ENCODE measurements at regions not wholly inside any gene's neighbourhood (a gene's known extent, or its start where the extent isn't known, plus 50 kb on each side); places are given as distances from the start of the nearest gene placed in this dataset.
"Not testable (repeated sequence)": the region's sequence is repeated elsewhere in the genome, so short reads cannot be mapped to it uniquely, and the experiment has no call there.

DNA sequence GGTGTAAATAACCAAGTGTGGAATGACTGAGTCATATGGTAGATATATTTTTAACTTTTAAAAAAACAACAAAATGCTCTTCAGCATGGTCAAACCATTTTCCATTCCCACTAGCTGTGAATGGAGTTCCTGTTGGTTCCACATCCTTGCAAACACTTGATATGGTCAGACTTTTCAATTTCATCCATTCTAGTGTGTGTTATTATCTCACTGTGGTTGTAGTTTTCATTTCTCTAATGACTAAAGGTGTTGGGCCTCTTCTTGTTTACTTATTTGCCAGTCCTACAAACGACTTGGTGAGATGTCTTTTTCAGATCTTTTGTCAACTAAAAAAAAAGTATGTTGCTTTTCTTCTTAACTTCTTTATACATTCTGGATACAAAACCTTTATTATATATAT lies 135.9 kb downstream of the BCL2L11 start:
- H3K36me3 Mint-ChIP-seq (ENCODE audit: low read depth); H3K27ac Mint-ChIP-seq; H3K4me1 Mint-ChIP-seq (ENCODE audit: low read depth); H3K4me3 Mint-ChIP-seq; ATAC-seq; CTCF ChIA-PET; DNase-seq; POLR2A ChIA-PET; H3K27me3 Mint-ChIP-seq (ENCODE audit: low read depth): not testable (repeated sequence)
- peaks cover 11% of the 10 kb centered on the region for H3K9me3 Mint-ChIP-seq (ENCODE audit: insufficient read depth)

DNA sequence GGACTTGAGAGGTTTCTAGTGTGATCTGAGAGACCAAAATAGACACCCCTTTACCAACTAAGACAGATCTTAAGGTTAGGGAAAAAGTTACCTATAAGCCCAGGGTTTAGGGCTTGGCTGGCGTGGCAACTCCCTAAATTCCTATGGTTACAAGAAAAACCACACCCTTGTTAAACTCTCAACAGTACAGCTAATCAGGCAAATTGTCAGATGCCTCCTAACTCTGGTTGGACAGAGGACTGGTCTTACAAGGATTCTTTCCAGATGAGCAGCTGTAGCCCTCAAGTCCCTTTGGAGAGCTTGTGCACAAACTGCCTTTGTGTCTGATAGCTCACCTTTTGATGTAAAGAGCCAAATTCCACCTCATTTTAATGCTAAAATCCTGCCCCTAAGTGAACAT lies 136.9 kb downstream of the BCL2L11 start:
- ATAC-seq; POLR2A ChIA-PET; H3K27me3 Mint-ChIP-seq (ENCODE audit: low read depth); CTCF ChIA-PET; H3K9me3 Mint-ChIP-seq (ENCODE audit: insufficient read depth); H3K4me1 Mint-ChIP-seq (ENCODE audit: low read depth); H3K36me3 Mint-ChIP-seq (ENCODE audit: low read depth); H3K27ac Mint-ChIP-seq; DNase-seq; H3K4me3 Mint-ChIP-seq: not testable (repeated sequence)

DNA sequence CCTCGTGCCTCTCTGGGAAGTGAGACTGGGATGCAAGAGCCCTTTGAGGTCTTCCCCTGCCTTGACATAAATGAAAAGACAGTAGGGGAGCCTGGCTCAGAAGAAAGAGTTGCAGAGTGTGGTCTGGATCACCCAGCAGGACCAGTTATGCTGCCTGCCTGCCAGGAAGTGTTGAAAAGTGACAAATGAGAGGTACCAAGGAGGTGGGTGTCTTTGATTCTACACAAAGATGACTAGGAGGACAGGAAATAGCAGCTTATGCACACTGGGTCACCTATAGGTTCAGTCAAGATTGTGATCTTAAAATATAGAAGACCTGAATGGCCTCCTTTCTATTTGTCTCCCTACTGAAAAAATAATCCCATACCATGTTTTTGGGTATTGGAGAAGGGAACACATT lies 137.6 kb downstream of the BCL2L11 start:
- H3K27me3 Mint-ChIP-seq (ENCODE audit: low read depth); H3K4me3 Mint-ChIP-seq; DNase-seq; ATAC-seq; CTCF ChIA-PET; H3K36me3 Mint-ChIP-seq (ENCODE audit: low read depth); POLR2A ChIA-PET; H3K4me1 Mint-ChIP-seq (ENCODE audit: low read depth); H3K27ac Mint-ChIP-seq; H3K9me3 Mint-ChIP-seq (ENCODE audit: insufficient read depth): not testable (repeated sequence)

DNA sequence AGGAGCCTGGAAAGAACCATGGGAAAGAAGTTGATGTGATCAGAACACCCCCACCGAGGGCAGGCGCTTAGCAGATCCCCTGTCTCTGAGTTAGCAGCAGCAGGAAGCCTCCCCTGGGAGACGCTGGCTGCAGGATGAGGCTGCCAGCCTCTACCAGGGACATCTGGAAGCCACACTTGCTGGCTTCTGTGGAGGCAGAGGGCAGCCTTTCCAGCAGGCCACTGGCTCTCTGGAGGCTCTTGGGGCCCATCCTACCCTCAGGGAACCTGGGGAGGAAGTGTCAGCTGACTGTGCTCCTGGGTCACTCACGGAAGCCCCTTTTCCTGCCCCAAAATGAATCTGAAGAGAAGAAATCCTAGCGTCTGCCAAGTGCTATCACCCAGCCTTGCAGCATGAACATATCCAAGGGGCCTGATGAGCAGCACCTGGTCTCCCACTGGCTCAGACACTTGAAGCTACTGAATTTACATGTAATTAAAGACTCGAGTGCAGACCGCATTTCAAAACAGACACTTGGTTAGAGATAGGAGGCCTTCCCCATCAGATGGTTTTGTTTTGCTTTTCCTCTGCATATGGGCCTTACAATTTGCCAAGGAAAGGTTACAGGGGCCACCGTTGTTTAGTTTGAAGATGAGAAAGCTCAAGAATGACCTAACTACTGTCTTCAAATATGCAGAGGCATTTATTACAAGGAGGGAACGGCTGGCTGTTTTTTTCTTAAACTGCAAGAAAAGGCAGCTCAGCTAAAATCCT lies 142.1 kb downstream of the BCL2L11 start:
- H3K4me1 Mint-ChIP-seq (ENCODE audit: low read depth); H3K9me3 Mint-ChIP-seq (ENCODE audit: insufficient read depth); POLR2A ChIA-PET; H3K27me3 Mint-ChIP-seq (ENCODE audit: low read depth); H3K36me3 Mint-ChIP-seq (ENCODE audit: low read depth); H3K4me3 Mint-ChIP-seq; CTCF ChIA-PET; DNase-seq; ATAC-seq; H3K27ac Mint-ChIP-seq: not testable (repeated sequence)

DNA sequence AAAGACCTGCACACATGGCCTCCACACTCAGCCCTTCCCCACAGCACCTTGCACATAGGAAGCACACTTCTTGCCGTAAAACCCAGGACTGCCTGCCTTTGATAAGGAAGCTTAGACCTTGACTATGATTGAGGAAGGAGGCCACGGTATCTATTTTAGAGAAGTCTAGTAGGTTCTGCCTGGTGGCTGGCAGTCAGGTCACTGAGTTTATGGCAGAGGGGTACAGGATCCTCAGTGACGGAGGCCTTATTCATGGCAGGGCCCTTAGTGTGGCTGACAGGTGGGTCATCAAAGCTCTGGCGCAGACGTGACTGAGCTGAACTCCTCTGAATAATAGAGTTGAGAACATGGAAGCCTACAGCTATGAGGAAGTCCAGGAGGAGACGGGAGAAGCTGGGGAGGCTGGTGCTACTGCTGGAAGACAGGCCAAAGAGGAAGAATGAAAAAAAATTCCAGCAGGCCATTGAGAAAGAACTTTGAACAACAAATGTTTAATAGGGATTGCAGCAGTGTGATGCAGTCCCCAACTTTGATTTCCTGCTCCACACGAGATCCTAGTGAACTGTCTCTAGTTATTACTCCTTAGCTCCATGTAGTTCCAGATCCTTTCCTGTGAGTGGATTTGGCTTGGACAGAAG lies 142.8 kb downstream of the BCL2L11 start:
- DNase-seq; H3K4me1 Mint-ChIP-seq (ENCODE audit: low read depth); H3K4me3 Mint-ChIP-seq; H3K9me3 Mint-ChIP-seq (ENCODE audit: insufficient read depth); ATAC-seq; H3K27ac Mint-ChIP-seq; CTCF ChIA-PET; H3K36me3 Mint-ChIP-seq (ENCODE audit: low read depth); H3K27me3 Mint-ChIP-seq (ENCODE audit: low read depth); POLR2A ChIA-PET: not testable (repeated sequence)

DNA sequence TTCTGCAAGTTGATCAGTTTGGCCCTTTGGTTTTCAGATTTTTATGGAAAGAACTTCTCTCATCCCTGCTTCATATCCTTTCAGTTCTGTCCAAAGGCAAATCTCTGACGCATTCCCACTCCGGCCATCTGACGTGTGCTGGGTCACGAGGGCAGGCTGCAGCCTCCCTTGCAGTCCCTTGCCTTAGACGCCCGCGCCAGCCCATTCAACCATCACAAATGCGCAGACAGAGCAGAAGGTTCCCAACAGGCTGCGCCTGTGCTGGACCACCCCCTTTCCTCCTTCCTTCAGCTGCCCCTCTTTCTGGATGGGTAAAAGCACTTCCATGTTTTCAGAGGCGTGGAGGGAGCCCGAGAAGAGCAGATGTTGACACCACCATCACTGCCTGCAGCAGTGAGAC lies 144.2 kb downstream of the BCL2L11 start:
- H3K4me1 Mint-ChIP-seq (ENCODE audit: low read depth); ATAC-seq; H3K27me3 Mint-ChIP-seq (ENCODE audit: low read depth); H3K27ac Mint-ChIP-seq; CTCF ChIA-PET; H3K4me3 Mint-ChIP-seq; H3K9me3 Mint-ChIP-seq (ENCODE audit: insufficient read depth); H3K36me3 Mint-ChIP-seq (ENCODE audit: low read depth); POLR2A ChIA-PET; DNase-seq: not testable (repeated sequence)

DNA sequence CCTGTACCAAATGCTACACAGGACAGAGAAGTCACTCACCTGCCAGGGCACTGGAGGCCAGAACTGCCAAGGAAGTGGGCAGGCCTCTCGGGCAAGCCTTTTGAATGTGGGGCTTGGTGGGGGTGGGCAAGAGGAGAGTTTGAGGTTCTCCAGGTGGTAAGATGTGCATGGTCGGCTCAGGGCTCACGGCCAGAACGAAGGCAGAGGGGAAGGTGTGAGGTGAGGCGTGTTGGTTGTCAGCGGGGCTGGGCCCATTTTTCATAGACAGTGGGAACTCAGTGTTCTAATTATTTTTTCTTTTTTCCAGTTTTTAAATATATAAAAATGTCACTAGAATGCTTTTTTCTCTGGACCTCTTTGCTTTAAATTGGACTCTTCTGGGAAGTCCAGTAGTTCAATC lies 145.8 kb downstream of the BCL2L11 start:
- DNase-seq; H3K4me3 Mint-ChIP-seq; H3K9me3 Mint-ChIP-seq (ENCODE audit: insufficient read depth); H3K27me3 Mint-ChIP-seq (ENCODE audit: low read depth); POLR2A ChIA-PET; CTCF ChIA-PET; ATAC-seq; H3K27ac Mint-ChIP-seq; H3K4me1 Mint-ChIP-seq (ENCODE audit: low read depth); H3K36me3 Mint-ChIP-seq (ENCODE audit: low read depth): not testable (repeated sequence)

DNA sequence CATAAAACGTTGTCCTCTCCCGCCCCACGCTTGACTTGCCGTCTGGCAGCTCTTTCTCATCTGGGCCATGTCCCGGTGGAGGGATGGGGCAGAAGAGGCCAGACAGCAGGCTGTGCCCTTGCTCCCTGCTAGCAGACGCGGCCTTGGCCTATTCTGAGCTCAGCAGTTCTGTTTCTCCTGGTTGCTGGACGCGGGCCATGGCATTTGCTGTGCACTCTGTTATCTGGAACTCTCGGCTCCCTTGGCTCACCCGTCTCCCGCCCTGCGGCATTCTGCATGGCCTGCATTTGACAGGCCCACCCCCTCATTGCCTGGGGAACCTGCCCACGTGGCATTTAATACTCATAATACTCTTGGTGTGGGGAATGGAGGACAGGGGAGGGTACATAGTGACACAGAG lies 146.3 kb downstream of the BCL2L11 start:
- H3K4me3 Mint-ChIP-seq; H3K4me1 Mint-ChIP-seq (ENCODE audit: low read depth); DNase-seq; H3K36me3 Mint-ChIP-seq (ENCODE audit: low read depth); H3K27ac Mint-ChIP-seq; POLR2A ChIA-PET; H3K27me3 Mint-ChIP-seq (ENCODE audit: low read depth); H3K9me3 Mint-ChIP-seq (ENCODE audit: insufficient read depth); CTCF ChIA-PET; ATAC-seq: not testable (repeated sequence)

DNA sequence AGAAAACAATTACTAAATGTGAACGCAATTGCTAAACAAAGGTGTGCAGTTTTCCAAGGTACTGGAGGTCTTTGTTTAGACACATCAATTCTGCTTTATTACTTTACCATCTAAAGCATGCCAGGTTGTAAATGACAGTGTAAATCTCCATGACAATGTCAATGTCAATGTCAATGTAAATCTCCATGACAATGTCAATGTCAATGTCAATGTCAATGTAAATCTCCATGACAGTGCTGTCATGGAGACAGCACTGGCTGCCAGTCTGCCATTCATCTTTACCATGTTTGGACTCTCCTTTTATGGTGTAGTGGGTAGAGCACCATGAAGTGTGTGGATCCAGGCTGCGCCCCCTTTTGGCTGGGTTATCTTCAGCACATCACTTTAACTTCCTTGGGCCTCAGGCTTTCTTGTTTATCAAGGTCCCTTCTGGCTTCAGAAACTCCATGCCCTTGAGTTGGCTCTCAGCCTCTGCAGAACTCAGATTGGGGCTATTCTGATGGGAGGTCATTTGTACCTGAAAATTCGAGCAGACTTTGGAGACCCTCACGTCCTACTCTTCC lies 149.1 kb downstream of the BCL2L11 start:
- H3K4me1 Mint-ChIP-seq (ENCODE audit: low read depth); H3K27ac Mint-ChIP-seq; H3K4me3 Mint-ChIP-seq; POLR2A ChIA-PET; DNase-seq; H3K27me3 Mint-ChIP-seq (ENCODE audit: low read depth); H3K36me3 Mint-ChIP-seq (ENCODE audit: low read depth); H3K9me3 Mint-ChIP-seq (ENCODE audit: insufficient read depth); CTCF ChIA-PET; ATAC-seq: not testable (repeated sequence)

DNA sequence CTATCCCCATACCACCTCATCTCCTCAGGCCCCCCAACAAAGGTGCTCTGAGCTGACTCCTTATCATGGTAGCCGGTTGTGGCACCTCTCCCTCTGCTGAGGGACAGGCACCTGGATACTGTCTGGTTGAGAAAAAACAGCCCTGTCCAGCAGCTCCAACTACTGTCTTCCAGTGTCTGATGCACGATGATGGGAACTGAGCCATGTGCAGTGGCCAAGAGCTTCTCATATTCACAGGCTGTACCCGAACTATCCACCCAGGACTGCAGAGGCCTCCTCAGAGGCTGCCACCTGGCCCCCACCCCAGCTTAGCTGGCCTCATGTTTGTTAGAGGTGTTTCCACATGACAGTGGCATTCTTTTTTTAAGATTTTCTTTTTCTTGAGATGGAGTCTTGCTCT lies 149.9 kb downstream of the BCL2L11 start:
- ATAC-seq, H3K27ac Mint-ChIP-seq: not testable (repeated sequence)

DNA sequence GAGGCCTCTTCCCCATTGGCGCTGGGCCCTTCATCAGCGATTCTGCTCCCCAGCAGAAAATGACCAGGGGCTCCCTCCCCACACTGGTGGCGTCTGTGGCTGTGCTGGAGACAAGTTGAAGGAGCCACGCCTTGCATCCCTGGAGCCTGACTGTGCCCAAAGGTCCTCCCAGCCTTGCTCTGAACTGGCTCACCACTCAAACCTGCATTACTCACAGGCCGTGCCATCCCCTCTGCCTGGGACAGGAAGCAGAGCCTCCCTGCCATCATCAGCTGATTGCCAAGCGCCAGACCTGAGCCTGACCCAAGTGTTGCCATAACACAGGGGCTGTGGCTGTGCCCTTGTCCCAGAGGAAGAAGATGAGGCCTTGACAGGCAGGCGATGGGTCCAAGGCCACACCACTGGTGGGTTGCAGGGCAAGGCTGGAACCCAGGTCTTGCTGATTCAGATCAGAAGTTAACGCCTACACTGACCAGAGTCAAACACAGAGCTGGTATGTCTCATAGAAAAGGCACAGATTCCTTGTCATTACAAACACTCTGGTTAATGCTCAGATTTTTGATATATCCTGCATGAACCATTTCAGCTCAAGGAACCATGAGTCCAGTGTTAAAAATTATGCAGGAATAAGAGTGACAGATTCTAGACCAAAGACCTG lies 151.1 kb downstream of the BCL2L11 start:
- H3K27ac Mint-ChIP-seq; H3K4me3 Mint-ChIP-seq; H3K4me1 Mint-ChIP-seq (ENCODE audit: low read depth); CTCF ChIA-PET; H3K9me3 Mint-ChIP-seq (ENCODE audit: insufficient read depth); POLR2A ChIA-PET; ATAC-seq; DNase-seq; H3K27me3 Mint-ChIP-seq (ENCODE audit: low read depth); H3K36me3 Mint-ChIP-seq (ENCODE audit: low read depth): not testable (repeated sequence)

More for the DNA sequence above, 149.9 kb downstream of the BCL2L11 start:
- H3K4me3 Mint-ChIP-seq; H3K27me3 Mint-ChIP-seq (ENCODE audit: low read depth); H3K36me3 Mint-ChIP-seq (ENCODE audit: low read depth); H3K9me3 Mint-ChIP-seq (ENCODE audit: insufficient read depth); H3K4me1 Mint-ChIP-seq (ENCODE audit: low read depth); POLR2A ChIA-PET; CTCF ChIA-PET; DNase-seq: not testable (repeated sequence)

DNA sequence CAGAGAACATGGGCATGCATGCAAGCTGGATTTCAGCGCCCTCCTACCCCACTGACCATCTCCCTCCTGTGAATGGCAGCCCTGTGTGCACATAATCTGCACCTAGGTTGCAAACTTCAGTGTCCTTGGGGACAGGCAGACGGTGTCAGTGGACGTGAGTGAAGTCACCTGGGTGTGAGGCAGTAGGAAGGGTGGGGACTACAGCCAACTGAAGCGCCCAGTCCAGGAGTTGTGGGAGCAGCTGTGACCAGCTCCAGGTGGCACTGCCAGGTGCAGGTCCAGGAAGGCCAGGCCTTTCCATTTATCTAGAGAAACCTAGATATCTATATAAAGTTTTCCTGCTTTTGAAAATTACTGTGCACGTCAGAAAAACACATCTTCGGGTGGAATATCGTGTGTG lies 152.3 kb downstream of the BCL2L11 start:
- H3K27ac Mint-ChIP-seq; H3K27me3 Mint-ChIP-seq (ENCODE audit: low read depth); POLR2A ChIA-PET; CTCF ChIA-PET; H3K4me1 Mint-ChIP-seq (ENCODE audit: low read depth); H3K36me3 Mint-ChIP-seq (ENCODE audit: low read depth); H3K9me3 Mint-ChIP-seq (ENCODE audit: insufficient read depth); ATAC-seq; DNase-seq; H3K4me3 Mint-ChIP-seq: not testable (repeated sequence)

Measured in activated CD8-positive, alpha-beta T cell treated with anti-CD3 and anti-CD28 coated beads, Interleukin-2, amount 10 ng/mL, durations not matched to agents 7 days and 5 days (primary cell).